ENCODE measurements at regions not wholly inside any gene's neighbourhood (a gene's known extent, or its start where the extent isn't known, plus 50 kb on each side); places are given as distances from the start of the nearest gene placed in this dataset.

DNA sequence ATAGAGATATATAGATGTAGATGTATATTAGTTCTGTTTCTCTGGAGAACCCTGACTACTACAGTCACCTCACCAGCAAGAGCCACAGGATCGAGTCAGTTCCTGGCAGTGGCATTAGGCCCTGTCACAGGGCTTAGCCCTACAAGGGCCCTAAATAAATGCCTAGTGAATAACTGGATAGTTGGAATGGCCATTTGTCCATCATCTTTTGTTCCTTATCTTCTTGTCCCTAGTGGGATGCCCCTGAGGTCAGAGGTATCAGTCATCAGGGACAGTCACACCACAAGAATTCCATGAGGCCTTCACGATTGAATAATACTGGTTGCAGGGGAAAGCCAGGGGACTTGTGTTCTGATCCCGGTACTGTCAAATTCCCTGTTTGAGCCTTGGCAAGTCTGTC, 204.9 kb upstream of the PPP2R3A start:
- ATAC-seq (ENCODE audit: insufficient number of reproducible peaks, low FRiP score, low read depth) (no peak), DNase-seq (ENCODE audit: low spot score) (no peak)
- H3K27ac ChIP-seq, result no peak overlapping the region
- H3K4me1 ChIP-seq (ENCODE audit: control insufficient read depth in 1 of 2, low read depth in 2 of 2), result no peaks in the 10 kb centered on the region
- H3K9me3 ChIP-seq, result no peaks in the 10 kb centered on the region
- no peaks in the 10 kb centered on the region for H3K36me3 ChIP-seq
- TF ChIP-seq, protein P1, sequence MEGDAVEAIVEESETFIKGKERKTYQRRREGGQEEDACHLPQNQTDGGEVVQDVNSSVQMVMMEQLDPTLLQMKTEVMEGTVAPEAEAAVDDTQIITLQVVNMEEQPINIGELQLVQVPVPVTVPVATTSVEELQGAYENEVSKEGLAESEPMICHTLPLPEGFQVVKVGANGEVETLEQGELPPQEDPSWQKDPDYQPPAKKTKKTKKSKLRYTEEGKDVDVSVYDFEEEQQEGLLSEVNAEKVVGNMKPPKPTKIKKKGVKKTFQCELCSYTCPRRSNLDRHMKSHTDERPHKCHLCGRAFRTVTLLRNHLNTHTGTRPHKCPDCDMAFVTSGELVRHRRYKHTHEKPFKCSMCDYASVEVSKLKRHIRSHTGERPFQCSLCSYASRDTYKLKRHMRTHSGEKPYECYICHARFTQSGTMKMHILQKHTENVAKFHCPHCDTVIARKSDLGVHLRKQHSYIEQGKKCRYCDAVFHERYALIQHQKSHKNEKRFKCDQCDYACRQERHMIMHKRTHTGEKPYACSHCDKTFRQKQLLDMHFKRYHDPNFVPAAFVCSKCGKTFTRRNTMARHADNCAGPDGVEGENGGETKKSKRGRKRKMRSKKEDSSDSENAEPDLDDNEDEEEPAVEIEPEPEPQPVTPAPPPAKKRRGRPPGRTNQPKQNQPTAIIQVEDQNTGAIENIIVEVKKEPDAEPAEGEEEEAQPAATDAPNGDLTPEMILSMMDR (IDR thresholded peaks at IDR 0.05), result no peak
- no peak overlapping the region for H3K4me3 ChIP-seq
- no peaks in the 10 kb centered on the region for H3K27me3 ChIP-seq (replicated peaks; ENCODE audit: insufficient read depth)

DNA sequence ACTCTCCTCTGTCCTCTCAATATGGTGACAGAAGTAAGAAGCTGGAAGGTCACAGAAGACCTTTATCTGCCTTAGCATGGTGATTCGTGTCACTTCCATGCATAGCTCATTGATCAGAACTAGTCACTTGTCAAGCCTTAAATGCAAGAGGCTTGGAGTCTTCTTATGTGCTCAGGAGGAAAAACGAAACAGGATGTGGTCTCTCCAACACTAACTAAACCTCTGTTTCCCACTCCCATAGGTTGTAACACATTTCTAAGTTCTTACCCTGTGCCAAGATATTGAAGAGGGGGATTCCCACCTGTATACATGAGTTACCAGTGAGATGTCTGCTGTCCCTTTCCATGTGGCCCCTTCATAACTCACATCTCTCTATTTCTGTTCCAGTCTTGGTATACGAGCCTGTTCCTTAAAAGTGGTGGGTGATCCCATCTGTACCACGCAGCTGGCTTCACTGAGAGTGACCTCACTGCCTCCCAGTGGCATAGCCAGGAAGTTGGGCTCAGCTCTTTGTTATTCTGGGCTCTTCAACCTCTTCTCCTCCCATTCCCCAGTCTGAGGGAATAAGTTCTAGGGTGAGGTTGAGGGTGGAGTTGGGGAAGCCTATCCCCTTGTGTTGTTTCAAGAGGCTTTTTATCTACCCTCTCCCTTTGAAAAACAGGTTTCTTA, 203.2 kb upstream of the PPP2R3A start:
- H3K4me1 ChIP-seq (ENCODE audit: control insufficient read depth in 1 of 2, low read depth in 2 of 2), result no peaks in the 10 kb centered on the region

DNA sequence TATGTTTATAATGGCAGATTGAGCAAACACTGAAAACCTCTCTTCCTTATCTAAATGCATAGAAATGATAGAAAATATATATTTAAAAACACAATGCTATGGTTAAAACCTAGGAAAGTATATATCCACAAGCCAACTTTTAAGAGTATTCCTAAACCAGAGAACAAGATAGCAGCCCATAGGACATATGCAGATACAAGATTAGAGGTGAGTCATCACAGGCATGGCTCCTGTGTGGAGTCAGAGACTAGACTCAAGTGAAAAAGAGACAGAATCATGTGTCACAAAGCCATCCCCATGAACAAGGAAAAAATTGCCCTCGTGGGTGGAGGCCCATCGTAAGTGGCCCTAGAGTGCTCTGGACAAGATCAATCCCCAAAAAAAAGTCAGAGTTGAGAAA, 199.4 kb upstream of the PPP2R3A start:
- TF ChIP-seq, protein P1 (IDR thresholded peaks at IDR 0.05), result no peak
- Histone ChIP-seq H3K27ac (no peak overlapping the region), H3K9me3 (no peaks in the 10 kb centered on the region), H3K27me3 (replicated peaks; ENCODE audit: insufficient read depth) (no peaks in the 10 kb centered on the region), H3K4me3 (no peak overlapping the region), H3K36me3 (no peaks in the 10 kb centered on the region), H3K4me1 (ENCODE audit: control insufficient read depth in 1 of 2, low read depth in 2 of 2) (no peaks in the 10 kb centered on the region)
- DNase-seq (ENCODE audit: low spot score) (no peak), ATAC-seq (ENCODE audit: insufficient number of reproducible peaks, low FRiP score, low read depth) (no peak)

More for the DNA sequence above, 203.2 kb upstream of the PPP2R3A start:
- H3K4me3 ChIP-seq, result no peak overlapping the region
- H3K36me3 ChIP-seq, result no peaks in the 10 kb centered on the region
- no peak overlapping the region for H3K27ac ChIP-seq
- DNase-seq (ENCODE audit: low spot score) (no peak), ATAC-seq (ENCODE audit: insufficient number of reproducible peaks, low FRiP score, low read depth) (no peak)
- H3K27me3 ChIP-seq (replicated peaks; ENCODE audit: insufficient read depth), result no peaks in the 10 kb centered on the region
- TF ChIP-seq, protein P1 (IDR thresholded peaks at IDR 0.05), result no peak
- no peaks in the 10 kb centered on the region for H3K9me3 ChIP-seq

DNA sequence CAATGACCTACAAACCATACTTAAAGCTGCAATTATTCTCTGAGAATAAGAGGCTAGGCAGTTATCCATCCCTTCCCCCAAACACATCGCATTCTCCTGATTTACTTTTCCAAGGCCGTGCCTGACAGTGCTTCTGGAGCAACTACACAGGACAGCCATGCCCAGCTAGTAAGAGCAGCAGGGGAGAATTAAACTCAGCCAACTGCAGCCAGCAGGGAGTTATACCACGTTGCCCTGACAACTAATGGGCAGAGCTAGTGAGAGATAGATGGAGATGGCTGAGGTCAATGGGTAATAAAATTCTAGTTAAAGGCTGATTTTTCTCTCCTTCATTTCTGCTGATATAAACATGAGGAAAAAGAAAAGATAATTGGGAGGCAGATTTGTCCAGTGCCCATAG, 193.8 kb upstream of the PPP2R3A start:
- Histone ChIP-seq H3K36me3 (no peaks in the 10 kb centered on the region), H3K4me1 (ENCODE audit: control insufficient read depth in 1 of 2, low read depth in 2 of 2) (no peaks in the 10 kb centered on the region), H3K27me3 (replicated peaks; ENCODE audit: insufficient read depth) (no peaks in the 10 kb centered on the region), H3K27ac (no peak overlapping the region), H3K9me3 (no peaks in the 10 kb centered on the region), H3K4me3 (no peak overlapping the region)
- TF ChIP-seq, protein P1 (IDR thresholded peaks at IDR 0.05), result no peak
- ATAC-seq (ENCODE audit: insufficient number of reproducible peaks, low FRiP score, low read depth) (no peak), DNase-seq (ENCODE audit: low spot score) (no peak)

DNA sequence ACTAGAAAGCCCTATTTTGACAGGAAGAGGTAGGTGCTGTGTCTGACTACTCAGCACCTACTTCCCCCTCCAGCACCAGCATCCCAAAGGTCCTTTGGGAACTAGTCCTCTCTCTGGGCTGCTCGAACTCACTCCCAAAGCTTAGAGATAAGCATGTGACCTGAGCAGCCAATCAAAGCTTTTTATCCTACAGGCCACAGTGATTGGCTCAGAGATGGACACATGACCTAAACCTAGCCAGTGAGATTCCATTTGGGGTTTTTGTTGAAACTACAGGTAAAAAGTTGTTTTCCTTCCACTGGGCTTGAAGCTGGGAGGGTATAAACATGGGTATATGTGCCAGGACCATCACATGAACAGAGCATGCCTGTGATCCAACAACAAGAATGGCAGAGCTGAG, 186.5 kb upstream of the PPP2R3A start:
- H3K9me3 ChIP-seq, result no peaks in the 10 kb centered on the region
- DNase-seq (ENCODE audit: low spot score) (no peak), ATAC-seq (ENCODE audit: insufficient number of reproducible peaks, low FRiP score, low read depth) (no peak)
- no peaks in the 10 kb centered on the region for H3K4me1 ChIP-seq (ENCODE audit: control insufficient read depth in 1 of 2, low read depth in 2 of 2)
- no peak overlapping the region for H3K27ac ChIP-seq
- no peaks in the 10 kb centered on the region for H3K36me3 ChIP-seq
- TF ChIP-seq, protein P1 (IDR thresholded peaks at IDR 0.05), result no peak
- H3K27me3 ChIP-seq (replicated peaks; ENCODE audit: insufficient read depth), result no peaks in the 10 kb centered on the region
- H3K4me3 ChIP-seq, result no peak overlapping the region
